H1 (cell line): ENCODE measurements at regions not wholly inside any gene's neighbourhood (a gene's known extent, or its start where the extent isn't known, plus 50 kb on each side); places are given as distances from the start of the nearest gene placed in this dataset.

ENCODE experiments used
- BRCA1 ChIP-seq: IDR thresholded peaks from 2 replicates; pipeline ENCODE4 v1.6.1; 2012; ENCODE audit warnings: low read depth, low read length, improper control_type of control experiment
- CTCF ChIP-seq, 3 experiments: IDR thresholded peaks; 1 replicate in 2 of 3; 2 replicates in 1 of 3; pipeline versions ENCODE4 v1.5.1 to v1.6.1; 2011; ENCODE audit warnings: low read length in 3 of 3, mild to moderate bottlenecking in 3 of 3, inconsistent platforms in 2 of 3, low read depth in 1 of 3, moderate library complexity in 1 of 3; ENCODE audit not compliant: insufficient read depth in 1 of 3; ENCODE audit errors: control extremely low read depth in 1 of 3
- EGR1 ChIP-seq: IDR thresholded peaks from 2 replicates; pipeline ENCODE4 v1.6.1; 2011; ENCODE audit warnings: low read depth, low read length, borderline replicate concordance
- EP300 ChIP-seq, 2 experiments: IDR thresholded peaks; 1 replicate in 1 of 2; 2 replicates in 1 of 2; pipeline ENCODE4 v1.6.1; 2011 to 2012; ENCODE audit warnings: low read depth in 2 of 2, low read length in 2 of 2, mild to moderate bottlenecking in 2 of 2, borderline replicate concordance in 1 of 2, inconsistent platforms in 1 of 2, moderate library complexity in 1 of 2
- EZH2 ChIP-seq: fragments of 200-600 bp; sonication (generic); IDR thresholded peaks from 2 replicates; pipeline ENCODE4 v1.7.1; 2012; ENCODE audit warnings: low read depth, mild to moderate bottlenecking, moderate library complexity, low read length, inconsistent platforms; ENCODE audit not compliant: severe bottlenecking
- FOSL1 ChIP-seq: IDR thresholded peaks from 2 replicates; pipeline ENCODE4 v1.6.1; 2011; ENCODE audit warnings: mild to moderate bottlenecking, low read depth, low read length, moderate library complexity; ENCODE audit not compliant: insufficient read depth
- HDAC2 ChIP-seq, 2 experiments: fragments of 300-600 bp in 1 of 2; sonication (generic) in 1 of 2; IDR thresholded peaks; 2 replicates each; pipeline ENCODE4 v1.6.1; 2011 to 2012; ENCODE audit warnings: low read depth in 2 of 2, low read length in 2 of 2, mild to moderate bottlenecking in 2 of 2, moderate library complexity in 2 of 2, borderline replicate concordance in 1 of 2, inconsistent platforms in 1 of 2
- POLR2A ChIP-seq, 2 experiments: IDR thresholded peaks; 1 replicate in 1 of 2; 2 replicates in 1 of 2; pipeline ENCODE4 v1.6.1; 2011; ENCODE audit warnings: low read depth in 2 of 2, low read length in 2 of 2, mild to moderate bottlenecking in 2 of 2; ENCODE audit errors: control extremely low read depth in 1 of 2
- RFX5 ChIP-seq: IDR thresholded peaks from 2 replicates; pipeline ENCODE4 v1.6.1; 2011; ENCODE audit warnings: low read depth, low read length, improper control_type of control experiment, borderline replicate concordance
- SP1 ChIP-seq: IDR thresholded peaks from 2 replicates; pipeline ENCODE4 v1.6.1; 2011; ENCODE audit warnings: low read depth, low read length
- TEAD4 ChIP-seq: IDR thresholded peaks from 2 replicates; pipeline ENCODE4 v1.6.1; 2012; ENCODE audit warnings: low read depth, low read length, inconsistent platforms, mixed read lengths
- USF2 ChIP-seq: IDR thresholded peaks from 2 replicates; pipeline ENCODE4 v1.6.1; 2011; ENCODE audit warnings: low read length, improper control_type of control experiment

- TF ChIP-seq BRCA1, result no peak
- no peak for TF ChIP-seq CTCF (IDR thresholded peaks at IDR 0.05; ENCODE audit: control extremely low read depth in 1 of 3, insufficient read depth in 1 of 3, low read depth in 1 of 3, low read length in 3 of 3)
- TF ChIP-seq USF2, result no peak
- TF ChIP-seq TEAD4, result no peak
- no peak for TF ChIP-seq EP300 (IDR thresholded peaks at IDR 0.05; ENCODE audit: borderline replicate concordance in 1 of 2, low read depth in 2 of 2, low read length in 2 of 2)
- TF ChIP-seq EGR1, result no peak
- no peak for TF ChIP-seq RFX5
- TF ChIP-seq HDAC2 (IDR thresholded peaks at IDR 0.05; ENCODE audit: borderline replicate concordance in 1 of 2, low read depth in 2 of 2, low read length in 2 of 2), result no peak
- no peak for TF ChIP-seq EZH2
- no peak for TF ChIP-seq POLR2A (IDR thresholded peaks at IDR 0.05; ENCODE audit: control extremely low read depth in 1 of 2, low read depth in 2 of 2, low read length in 2 of 2)
- TF ChIP-seq FOSL1, result no peak
- TF ChIP-seq SP1, result no peak
These were observed 488.0 kb upstream of the C16orf82 start for GRCh38 chr16:26578748-26579147.
